H9 (cell line): ENCODE measurements at regions not wholly inside any gene's neighbourhood (a gene's known extent, or its start where the extent isn't known, plus 50 kb on each side); places are given as distances from the start of the nearest gene placed in this dataset.

Source experiments
- DNase-seq: peaks from one replicate; pipeline ENCODE4 v3.0.0-alpha.2; 2017
- H2AFZ ChIP-seq: one replicate; pipeline ENCODE4 v1.6.1; 2013; ENCODE audit warnings: mild to moderate bottlenecking, low read length, control low read depth, moderate library complexity
- H2AK5ac ChIP-seq: 2 replicates; pipeline ENCODE4 v1.6.1; 2013; ENCODE audit warnings: low read length, control low read depth, mixed read lengths; ENCODE audit not compliant: insufficient read length
- H2BK120ac ChIP-seq: one replicate; pipeline ENCODE4 v1.6.1; 2013; ENCODE audit warnings: low read depth, mild to moderate bottlenecking, low read length, control low read depth, inconsistent platforms; ENCODE audit not compliant: poor library complexity, severe bottlenecking
- H2BK12ac ChIP-seq: 2 replicates; pipeline ENCODE4 v1.6.1; 2013; ENCODE audit warnings: low read length, control low read depth, mixed read lengths, low read depth; ENCODE audit not compliant: insufficient read length
- H2BK15ac ChIP-seq: 2 replicates; pipeline ENCODE4 v1.6.1; 2013; ENCODE audit warnings: low read depth, low read length, control low read depth
- H2BK20ac ChIP-seq: one replicate; pipeline ENCODE4 v1.6.1; 2013; ENCODE audit warnings: low read depth, mild to moderate bottlenecking, low read length, control low read depth, inconsistent platforms; ENCODE audit not compliant: poor library complexity, severe bottlenecking
- H2BK5ac ChIP-seq: 2 replicates; pipeline ENCODE4 v1.6.1; 2013; ENCODE audit warnings: low read length, control low read depth, mixed read lengths; ENCODE audit not compliant: insufficient read length
- H3K14ac ChIP-seq: 2 replicates; pipeline ENCODE4 v1.6.1; 2013; ENCODE audit warnings: low read length, control low read depth; ENCODE audit not compliant: insufficient read depth
- H3K18ac ChIP-seq: 2 replicates; pipeline ENCODE4 v1.6.1; 2013; ENCODE audit warnings: low read depth, mild to moderate bottlenecking, mixed read lengths, low read length, control low read depth; ENCODE audit not compliant: insufficient read length
- H3K23ac ChIP-seq: 2 replicates; pipeline ENCODE4 v1.6.1; 2013; ENCODE audit warnings: low read length, control low read depth, mixed read lengths, low read depth; ENCODE audit not compliant: insufficient read length
- H3K23me2 ChIP-seq: 2 replicates; pipeline ENCODE4 v1.6.1; 2013; ENCODE audit warnings: low read depth, mild to moderate bottlenecking, mixed read lengths, low read length, control low read depth; ENCODE audit not compliant: insufficient read length, poor library complexity, severe bottlenecking
- H3K27ac ChIP-seq: 2 replicates; pipeline ENCODE4 v1.5.1; 2013; ENCODE audit warnings: low read length, control low read depth, mixed read lengths, low read depth; ENCODE audit not compliant: insufficient read length
- H3K27me3 ChIP-seq: 2 replicates; pipeline ENCODE4 v1.6.1; 2013; ENCODE audit warnings: low read length, control low read depth, inconsistent platforms; ENCODE audit not compliant: insufficient read depth
- H3K4ac ChIP-seq: 2 replicates; pipeline ENCODE4 v1.6.1; 2013; ENCODE audit warnings: low read depth, mild to moderate bottlenecking, control low read depth, inconsistent platforms, low read length, moderate library complexity
- H3K4me1 ChIP-seq: 2 replicates; pipeline ENCODE4 v1.6.1; 2013; ENCODE audit warnings: low read length, control low read depth, inconsistent platforms; ENCODE audit not compliant: insufficient read depth
- H3K4me2 ChIP-seq: 2 replicates; pipeline ENCODE4 v1.6.1; 2013; ENCODE audit warnings: low read length, control low read depth, mixed read lengths; ENCODE audit not compliant: insufficient read length, insufficient read depth
- H3K56ac ChIP-seq: 2 replicates; pipeline ENCODE4 v1.6.1; 2013; ENCODE audit warnings: low read depth, mild to moderate bottlenecking, mixed read lengths, low read length, control low read depth; ENCODE audit not compliant: insufficient read length
- H3K79me1 ChIP-seq: 2 replicates; pipeline ENCODE4 v1.6.1; 2013; ENCODE audit warnings: low read depth, mild to moderate bottlenecking, moderate library complexity, low read length, control low read depth, inconsistent platforms; ENCODE audit not compliant: insufficient read depth, poor library complexity, severe bottlenecking
- H3K79me2 ChIP-seq: 2 replicates; pipeline ENCODE4 v1.6.1; 2013; ENCODE audit warnings: low read length, control low read depth, inconsistent platforms; ENCODE audit not compliant: insufficient read depth
- H3K9ac ChIP-seq: 2 replicates; pipeline ENCODE4 v1.6.1; 2013; ENCODE audit warnings: low read length, control low read depth, mixed read lengths; ENCODE audit not compliant: insufficient read length; ENCODE audit errors: extremely low read depth
- H3K9me3 ChIP-seq: one replicate; pipeline ENCODE4 v1.6.1; 2013; ENCODE audit warnings: low read depth, low read length, inconsistent platforms; ENCODE audit not compliant: control insufficient read depth
- H3T11ph ChIP-seq: one replicate; pipeline ENCODE4 v1.6.1; 2013; ENCODE audit warnings: mild to moderate bottlenecking, low read length, control low read depth, inconsistent platforms
- H4K20me1 ChIP-seq: one replicate; pipeline ENCODE4 v1.6.1; 2013; ENCODE audit not compliant: control insufficient read depth, insufficient read length, insufficient read depth
- H4K5ac ChIP-seq: 2 replicates; pipeline ENCODE4 v1.6.1; 2013; ENCODE audit warnings: low read depth, mild to moderate bottlenecking, mixed read lengths, low read length, control low read depth; ENCODE audit not compliant: insufficient read length
- H4K8ac ChIP-seq: replicated peaks from 2 replicates; pipeline ENCODE4 v1.6.1; 2013; ENCODE audit warnings: low read length, control low read depth, mixed read lengths, low read depth; ENCODE audit not compliant: insufficient read length
- H4K91ac ChIP-seq: 2 replicates; pipeline ENCODE4 v1.6.1; 2013; ENCODE audit warnings: low read depth, mild to moderate bottlenecking, moderate library complexity, mixed read lengths, low read length, control low read depth; ENCODE audit not compliant: insufficient read length
- H3K27ac Mint-ChIP-seq, 3 experiments: 2 replicates in 2 of 3; 3 replicates in 1 of 3; pipeline ENCODE4 v1.8.0; 2020 to 2021; ENCODE audit warnings: mixed read lengths in 3 of 3, mild to moderate bottlenecking in 1 of 3, moderate library complexity in 1 of 3
- H3K27me3 Mint-ChIP-seq: 2 replicates; pipeline ENCODE4 v1.8.0; 2021; ENCODE audit warnings: low read depth, mild to moderate bottlenecking, moderate library complexity, mixed read lengths
- H3K36me3 Mint-ChIP-seq, 3 experiments: 2 replicates in 2 of 3; 3 replicates in 1 of 3; pipeline ENCODE4 v1.8.0; 2020 to 2021; ENCODE audit warnings: low read depth in 3 of 3, mixed read lengths in 3 of 3; ENCODE audit not compliant: insufficient read depth in 1 of 3
- H3K4me1 Mint-ChIP-seq, 2 experiments: 2 replicates each; pipeline ENCODE4 v1.8.0; 2020; ENCODE audit warnings: mixed read lengths in 2 of 2
- H3K4me3 Mint-ChIP-seq, 2 experiments: 2 replicates in 1 of 2; 3 replicates in 1 of 2; pipeline ENCODE4 v1.8.0; 2020 to 2021; ENCODE audit warnings: mild to moderate bottlenecking in 2 of 2, mixed read lengths in 2 of 2, moderate library complexity in 1 of 2
- H3K9me3 Mint-ChIP-seq, 2 experiments: 2 replicates in 1 of 2; 3 replicates in 1 of 2; pipeline ENCODE4 v1.8.0; 2020; ENCODE audit warnings: mild to moderate bottlenecking in 2 of 2, mixed read lengths in 2 of 2, moderate library complexity in 1 of 2
- CTCF ChIP-seq: fragments of 200-600 bp; sonication (generic); conservative IDR thresholded peaks from 3 replicates; pipeline ENCODE4 v1.8.0; 2021; ENCODE audit warnings: antibody characterized with exemption, mild to moderate bottlenecking
- WGBS: extraction: QIAGEN DNeasy Blood & Tissue Kit; methylation state at CpG from one replicate; pipeline ENCODE4 v1.1.7; 2013; ENCODE audit warnings: missing lambda C conversion rate, low lambda C conversion rate, mixed read lengths; ENCODE audit not compliant: insufficient read length; ENCODE audit errors: extremely low coverage; 5-methylcytosine and 5-hydroxymethylcytosine counted together

GRCh38 chr15:93418566-93418965 lies 329.6 kb upstream of the RGMA start:
- peaks cover under 1 to 2% of the 10 kb centered on the region in 2 experiments; a peak in 4 of 5 replicates for H3K9me3 Mint-ChIP-seq
- Histone ChIP-seq H3K14ac (no peak overlapping the region), H4K91ac (no peak overlapping the region), H2BK15ac (no peak overlapping the region), H4K8ac (no peak overlapping the region), H2BK20ac (no peak overlapping the region), H2BK5ac (no peak overlapping the region), H3T11ph (no peak overlapping the region), H3K27ac (no peak overlapping the region), H2BK12ac (no peak overlapping the region), H4K20me1 (no peaks in the 10 kb centered on the region), H3K4me2 (no peak overlapping the region), H3K79me1 (no peaks in the 10 kb centered on the region), H3K23ac (no peak overlapping the region), H3K79me2 (no peaks in the 10 kb centered on the region), H4K5ac (no peak overlapping the region), H3K4ac (no peak overlapping the region), H3K27me3 (no peaks in the 10 kb centered on the region), H3K18ac (no peak overlapping the region), H3K9ac (no peak overlapping the region), H2AFZ (no peak overlapping the region), H2AK5ac (no peak overlapping the region), H3K23me2 (no peaks in the 10 kb centered on the region), H3K56ac (no peak overlapping the region), H3K9me3 (no peaks in the 10 kb centered on the region), H2BK120ac (no peak overlapping the region), H3K4me1 (no peaks in the 10 kb centered on the region)
- TF ChIP-seq CTCF: no peak
- no peak for DNase-seq
- peaks cover under 1 to 1% (median under 1%) of the 10 kb centered on the region in 3 experiments; a peak in 4 of 7 replicates for H3K36me3 Mint-ChIP-seq
- H3K4me3 Mint-ChIP-seq: no peak overlapping the region
- H3K4me1 Mint-ChIP-seq: peaks cover 7 to 13% of the 10 kb centered on the region in 2 experiments; a peak in 3 of 4 replicates
- H3K27me3 Mint-ChIP-seq: peaks cover 12% of the 10 kb centered on the region
- whole genome bisulfite sequencing: no CpG with 5 or more reads among the region's 6 CpGs
- H3K27ac Mint-ChIP-seq: no peak overlapping the region
